ENCODE measurements at regions not wholly inside any gene's neighbourhood (a gene's known extent, or its start where the extent isn't known, plus 50 kb on each side); places are given as distances from the start of the nearest gene placed in this dataset.

- Histone ChIP-seq H3K36me3 (ENCODE audit: control insufficient read depth, insufficient read depth, low read length) (no peaks in the 10 kb centered on the region), H3K27me3 (ENCODE audit: control insufficient read depth, insufficient read depth, low read length) (peaks cover 24% of the 10 kb centered on the region), H3K4me3 (ENCODE audit: low read depth, low read length) (no peak overlapping the region), H3K9me3 (ENCODE audit: control insufficient read depth, insufficient read depth, low read length) (no peaks in the 10 kb centered on the region), H3K27ac (ENCODE audit: low read depth, low read length) (no peak overlapping the region), H3K9ac (ENCODE audit: low read depth, low read length) (no peak overlapping the region), H3K4me1 (ENCODE audit: control insufficient read depth, insufficient read depth, low read length) (peaks cover 20% of the 10 kb centered on the region)
Observed at GRCh38 chr14:100674897-100675619, 51.6 kb upstream of the DLK1 start.

GRCh38 chr14:100675699-100676684, 50.7 kb upstream of the DLK1 start:
- Histone ChIP-seq H3K36me3 (ENCODE audit: control insufficient read depth, insufficient read depth, low read length) (no peaks in the 10 kb centered on the region), H3K9ac (ENCODE audit: low read depth, low read length) (no peak overlapping the region), H3K27me3 (ENCODE audit: control insufficient read depth, insufficient read depth, low read length) (peaks cover 24% of the 10 kb centered on the region), H3K4me1 (ENCODE audit: control insufficient read depth, insufficient read depth, low read length) (peaks cover 20% of the 10 kb centered on the region), H3K9me3 (ENCODE audit: control insufficient read depth, insufficient read depth, low read length) (no peaks in the 10 kb centered on the region), H3K27ac (ENCODE audit: low read depth, low read length) (no peak overlapping the region), H3K4me3 (ENCODE audit: low read depth, low read length) (no peak overlapping the region)
